T47D (cell line): ENCODE measurements at regions not wholly inside any gene's neighbourhood (a gene's known extent, or its start where the extent isn't known, plus 50 kb on each side); places are given as distances from the start of the nearest gene placed in this dataset.

ENCODE experiments used
- DNase-seq, 2 experiments: peaks; one replicate each; pipeline versions ENCODE4 v3.0.0 to v3.0.0-alpha.2; 2011 to 2012; ENCODE audit warnings: low read depth in 1 of 2, low spot score in 1 of 2
- JUND ChIP-seq: IDR thresholded peaks from 2 replicates; pipeline ENCODE4 v1.6.1; 2012; ENCODE audit warnings: low read depth
- in situ Hi-C: cut with HindIII; loops from 2 replicates; pipeline ENCODE4 v1.10.0; 2016; ENCODE audit warnings: low sequenced_read_pairs, low pct_unique_long_range_greater_than_20kb

DNA sequence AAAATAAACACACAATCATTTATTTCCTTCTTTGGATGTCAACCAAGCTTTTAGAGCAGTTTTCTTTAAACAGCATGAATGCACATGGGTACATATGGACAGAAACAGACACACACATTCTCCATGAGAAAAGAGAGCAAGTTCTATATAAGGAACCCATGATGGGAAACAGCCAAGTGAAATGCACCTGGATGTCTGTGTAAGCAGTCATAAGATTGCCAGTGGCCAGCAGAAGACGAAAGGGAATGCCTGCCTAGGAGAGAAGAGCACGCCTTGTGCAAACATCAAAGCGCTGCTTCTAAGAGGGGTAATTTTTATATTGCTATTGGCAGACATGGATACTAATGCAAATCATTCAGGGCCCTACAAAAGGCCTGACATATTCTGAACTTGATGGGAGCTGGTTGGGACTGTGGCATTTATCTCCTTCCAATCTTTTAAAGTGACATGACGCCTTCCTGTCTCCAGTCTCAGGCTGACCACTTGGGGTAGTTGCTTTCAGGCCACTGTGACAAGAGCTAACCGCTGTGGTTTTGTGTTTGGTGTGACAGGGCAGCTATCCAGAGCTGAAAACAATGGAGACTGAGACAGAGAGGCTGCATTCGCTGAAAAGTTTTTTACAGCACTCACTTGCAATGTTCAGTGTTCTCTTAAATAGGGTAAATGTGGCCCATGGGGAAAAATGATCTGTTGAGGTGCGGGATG, 75.0 kb upstream of the DPT start:
- in situ Hi-C loops: no loop called here
- TF ChIP-seq JUND: no peak
- DNase-seq: peak in 1 of 2 experiments; percentile 54

DNA sequence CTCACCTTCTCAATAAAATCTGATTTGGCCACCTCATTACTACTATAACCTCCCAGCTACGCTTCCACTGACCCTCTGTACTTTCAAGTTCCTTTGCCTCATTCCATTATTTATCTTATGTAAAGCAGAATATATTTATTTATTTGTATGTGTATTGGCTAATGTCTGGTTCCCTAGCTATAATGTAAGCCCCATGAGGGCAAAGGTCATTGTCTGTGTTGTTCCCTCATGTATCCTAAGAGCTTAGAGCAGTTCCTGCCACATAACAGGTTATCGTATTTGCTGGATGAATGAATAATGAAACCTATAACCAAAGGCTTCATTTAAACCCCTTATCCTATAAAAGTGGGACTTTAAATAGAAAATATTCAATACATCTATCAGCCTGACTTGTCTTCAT, 77.9 kb upstream of the DPT start:
- in situ Hi-C loops: no loop called here
- DNase-seq: no peak
- no peak for TF ChIP-seq JUND

DNA sequence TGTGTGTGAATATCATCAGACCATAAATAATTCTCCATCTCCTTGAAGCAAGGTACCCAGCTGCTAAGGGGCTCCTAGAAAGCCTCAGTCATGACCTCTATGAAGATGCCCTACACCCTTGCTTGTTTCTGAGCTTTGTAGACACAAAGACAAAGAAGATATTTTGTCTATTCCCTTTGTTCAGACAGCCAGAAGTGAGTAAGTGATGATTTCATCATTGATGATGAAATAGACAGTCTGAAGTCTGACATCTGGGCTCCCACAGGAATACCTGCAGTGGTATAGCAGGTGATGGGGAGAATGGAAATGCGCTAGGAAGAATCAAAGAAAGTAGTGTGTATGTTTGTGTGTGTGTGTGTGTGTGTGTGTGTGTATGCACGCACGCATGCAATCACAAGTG, 82.2 kb upstream of the DPT start:
- in situ Hi-C loops: no loop called here
- no peak for TF ChIP-seq JUND
- no peak for DNase-seq

DNA sequence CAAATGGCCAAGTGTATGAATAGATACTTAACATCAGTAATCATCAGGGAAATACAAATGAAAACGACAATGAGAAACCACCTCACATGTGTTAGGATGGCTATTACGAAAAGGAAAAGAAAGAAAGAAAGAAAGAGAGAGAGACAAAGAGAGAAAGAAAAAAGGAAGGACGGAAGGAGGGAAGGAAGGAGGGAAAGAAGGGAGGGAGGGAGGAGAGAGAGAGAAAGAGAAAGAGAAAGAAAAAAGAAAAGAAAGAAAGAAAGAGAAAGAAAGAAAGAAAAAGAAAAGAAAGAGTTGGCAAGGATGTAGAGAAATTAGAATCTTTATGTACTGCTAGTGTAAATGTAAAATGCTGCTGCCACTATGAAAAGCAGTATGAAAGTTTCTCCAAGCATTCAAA, 90.7 kb upstream of the DPT start:
- DNase-seq: no peak
- in situ Hi-C loops: no loop called here
- no peak for TF ChIP-seq JUND

DNA sequence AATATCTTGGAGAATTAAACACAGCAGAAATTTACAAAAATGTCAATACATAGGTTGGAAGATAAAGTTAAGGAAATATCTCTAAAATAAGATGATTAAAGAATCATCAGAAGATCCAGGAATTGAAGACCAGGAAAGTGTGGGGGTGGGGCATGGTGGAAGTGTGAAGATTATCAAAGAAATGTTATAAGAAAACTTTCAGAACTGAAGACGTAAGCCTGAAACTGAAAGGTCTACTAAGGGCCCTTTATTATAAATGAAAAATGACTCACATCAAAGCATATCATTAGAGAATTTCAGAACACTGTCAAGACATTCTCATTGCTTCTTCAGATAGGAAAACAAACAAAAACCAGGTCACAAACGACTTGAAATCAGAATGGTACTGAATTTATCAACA, 92.4 kb upstream of the DPT start:
- in situ Hi-C loops: no loop called here
- no peak for TF ChIP-seq JUND
- DNase-seq: no peak

DNA sequence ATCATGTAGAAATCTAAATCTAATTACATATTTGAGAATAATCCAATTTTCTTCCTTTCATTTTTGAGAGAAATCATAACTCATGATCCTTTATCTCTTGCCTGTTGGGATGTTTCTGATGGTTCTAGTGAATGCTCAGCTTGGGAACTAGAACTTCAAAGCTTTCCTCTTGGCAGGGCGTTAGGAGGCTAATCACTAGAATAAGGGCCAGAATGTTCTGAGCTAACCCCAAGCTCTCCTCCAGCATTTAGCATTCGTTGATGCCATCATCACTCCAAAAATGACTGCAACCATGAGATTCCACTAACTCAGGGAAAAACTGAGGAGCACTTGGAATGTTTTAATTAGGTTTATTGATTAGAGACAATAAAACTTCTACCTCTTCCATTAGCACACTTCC, 93.9 kb upstream of the DPT start:
- no peak for DNase-seq
- TF ChIP-seq JUND: no peak
- in situ Hi-C loops: no loop called here

DNA sequence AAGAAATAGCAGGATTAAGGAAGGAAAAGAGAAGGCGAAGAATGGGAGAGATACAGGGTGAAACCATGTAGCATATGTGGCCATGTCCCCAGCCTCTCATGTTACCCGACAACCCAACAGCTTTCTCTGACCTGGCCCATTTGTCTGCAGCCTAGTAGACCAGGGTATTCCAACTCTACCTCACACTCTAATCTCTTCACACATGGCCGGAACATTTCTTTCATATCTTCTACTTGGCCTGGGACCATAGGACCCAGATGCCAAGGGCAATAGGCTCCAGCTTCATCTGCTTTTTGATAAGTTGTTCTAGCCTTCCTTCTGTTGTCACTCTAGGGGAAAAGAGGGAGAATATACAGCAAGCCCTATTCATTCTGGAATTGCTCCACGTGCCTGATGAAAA, 95.0 kb upstream of the DPT start:
- in situ Hi-C loops: no loop called here
- no peak for TF ChIP-seq JUND
- DNase-seq: no peak

DNA sequence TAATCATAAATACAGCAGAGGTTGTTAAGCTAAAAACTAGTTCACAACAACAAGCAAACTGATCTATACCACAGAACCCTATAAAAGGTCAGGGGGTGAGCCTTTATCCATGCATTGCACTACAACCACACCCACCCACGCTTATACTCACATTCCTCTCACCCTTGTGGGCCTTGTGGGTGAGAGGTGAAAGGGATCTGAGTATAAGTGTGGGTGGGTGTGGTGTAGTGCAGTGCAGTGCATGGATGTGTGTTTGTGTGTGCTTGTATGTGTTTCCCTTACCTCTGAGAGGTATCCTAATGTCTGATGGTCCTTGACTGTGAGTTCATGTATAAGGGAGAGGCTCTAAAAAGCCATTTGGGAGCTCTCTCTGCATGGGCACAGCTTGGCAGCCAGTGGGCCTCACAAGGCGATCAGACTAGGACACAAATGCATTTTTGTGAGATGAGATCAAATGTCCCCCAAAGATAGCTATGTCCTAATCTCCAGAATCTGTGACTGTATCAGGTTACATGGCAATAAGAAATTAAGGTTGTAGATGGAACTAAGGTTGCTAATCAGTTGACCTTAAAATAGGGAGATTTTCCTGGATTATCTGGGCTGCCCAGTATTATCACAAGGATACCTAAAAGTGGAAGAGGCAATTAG, 95.5 kb upstream of the DPT start:
- in situ Hi-C loops: no loop called here
- DNase-seq: no peak
- no peak for TF ChIP-seq JUND

DNA sequence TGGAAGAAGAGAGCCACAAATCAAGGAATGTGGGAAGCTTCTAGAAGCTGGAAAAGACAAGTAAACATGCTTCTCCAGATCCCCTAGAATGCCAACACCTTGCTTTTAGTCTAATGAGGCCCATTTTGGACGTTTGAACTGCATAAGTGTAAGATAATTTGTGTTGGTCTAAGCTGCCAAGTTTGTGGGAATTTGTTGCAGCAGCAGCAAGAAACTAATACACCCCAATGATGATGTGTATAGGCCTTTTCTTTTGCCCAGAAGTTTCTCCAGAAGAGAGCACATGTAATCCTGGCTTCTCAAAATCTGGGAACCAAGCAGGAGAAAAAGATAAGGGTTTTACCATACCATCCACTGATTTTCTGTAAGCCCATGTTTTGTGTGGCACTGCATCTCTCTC, 96.1 kb upstream of the DPT start:
- DNase-seq: no peak
- in situ Hi-C loops: no loop called here
- TF ChIP-seq JUND: no peak

DNA sequence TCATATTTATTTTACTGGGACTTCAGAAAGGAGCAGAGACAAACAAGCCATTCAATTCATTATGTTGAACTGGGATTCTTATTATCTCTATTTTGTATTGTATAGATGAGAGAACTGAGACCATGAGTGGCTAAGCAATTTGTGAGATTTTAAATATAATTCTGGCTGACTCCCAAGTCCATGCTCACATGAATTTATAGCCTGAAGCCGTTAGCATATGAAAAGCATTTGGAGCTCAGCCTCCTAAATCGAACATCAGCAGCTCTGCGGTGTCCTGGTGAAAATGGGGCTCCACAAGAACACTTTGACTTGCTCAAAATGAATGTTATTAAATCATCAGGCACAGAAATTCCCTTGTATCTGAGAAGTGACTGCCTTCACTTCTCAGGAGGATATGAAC, 96.8 kb upstream of the DPT start:
- DNase-seq: no peak
- no peak for TF ChIP-seq JUND
- in situ Hi-C loops: no loop called here

DNA sequence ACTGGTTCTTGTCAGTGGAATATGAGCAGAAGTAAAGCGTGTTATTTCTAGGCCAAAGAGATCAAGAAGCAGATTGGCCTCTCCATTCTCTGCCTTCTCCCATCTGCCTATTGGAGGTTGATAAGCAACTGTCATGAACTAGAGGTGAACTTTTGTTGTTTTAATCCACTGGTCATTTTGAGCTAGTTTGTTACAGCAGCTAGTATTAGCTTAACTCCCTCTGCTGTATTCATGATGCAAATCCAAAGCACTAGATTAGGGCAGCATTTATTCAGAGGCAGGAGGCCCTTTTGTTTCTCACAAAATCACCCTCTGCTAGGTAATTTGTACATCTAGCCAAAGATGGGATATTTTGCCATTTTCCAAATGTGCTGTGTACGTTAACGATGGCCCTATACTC, 97.3 kb upstream of the DPT start:
- TF ChIP-seq JUND: no peak
- DNase-seq: no peak
- in situ Hi-C loops: no loop called here

DNA sequence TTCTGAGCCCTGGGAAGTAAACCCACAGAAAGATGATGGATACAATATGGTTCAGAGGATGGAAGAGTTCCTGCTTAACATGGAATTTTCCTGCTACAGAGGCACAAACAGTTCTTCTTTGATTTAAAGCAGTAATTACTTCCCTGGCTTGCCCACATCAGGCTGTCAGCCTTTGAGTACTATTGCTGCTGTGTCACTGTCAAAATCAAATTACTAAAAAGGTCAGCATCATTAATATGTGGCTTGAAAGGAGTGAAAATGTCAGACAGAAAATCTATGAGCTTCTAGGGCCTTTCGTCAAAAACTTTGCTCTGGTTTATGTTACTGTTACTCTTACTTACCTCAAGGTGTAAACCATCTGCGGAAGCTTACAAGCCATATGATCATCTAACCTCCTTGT, 98.6 kb upstream of the DPT start:
- TF ChIP-seq JUND: no peak
- DNase-seq: no peak
- in situ Hi-C loops: no loop called here

DNA sequence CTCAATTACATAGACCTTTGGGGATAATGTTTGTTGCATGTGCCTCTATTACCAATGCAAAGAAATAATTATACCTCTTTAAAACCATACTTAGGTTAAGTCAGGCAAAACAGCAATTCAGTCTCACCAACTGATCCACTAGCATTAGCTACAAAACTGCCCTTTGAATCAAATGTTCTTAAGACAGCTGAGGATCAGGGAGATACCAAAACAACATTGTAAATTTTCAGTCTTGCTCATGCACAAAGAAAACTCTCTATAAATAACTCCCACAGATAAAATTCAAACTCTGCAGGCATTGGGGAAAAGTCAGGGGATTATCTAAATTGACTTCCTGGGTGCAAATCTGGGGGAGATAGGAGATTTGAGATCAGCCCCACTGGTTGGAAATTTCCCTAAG, 100.9 kb upstream of the DPT start:
- no peak for TF ChIP-seq JUND
- in situ Hi-C loops: no loop called here
- DNase-seq: no peak

DNA sequence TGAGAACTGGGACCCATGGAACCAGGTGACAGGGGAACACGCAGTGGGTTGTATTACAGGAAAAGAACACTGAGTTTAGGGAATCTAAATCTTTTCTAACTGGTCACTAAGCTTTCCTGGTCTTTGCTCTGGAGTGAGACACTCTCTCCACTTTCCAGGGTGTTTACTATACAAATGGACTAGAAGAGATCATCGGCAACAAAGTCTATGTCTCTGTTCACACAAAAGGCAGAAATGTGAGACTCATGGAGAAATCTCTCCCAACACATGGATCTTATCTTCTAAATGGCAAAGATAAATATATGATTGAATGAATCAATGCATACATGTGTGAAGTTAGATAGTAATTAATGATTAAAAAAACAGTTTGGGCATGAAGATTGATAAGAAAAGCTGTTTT, 101.6 kb upstream of the DPT start:
- no peak for TF ChIP-seq JUND
- in situ Hi-C loops: no loop called here

More for the DNA sequence above, 101.6 kb upstream of the DPT start:
- DNase-seq: no peak
